AG04449 (cell line): ENCODE measurements at regions not wholly inside any gene's neighbourhood (a gene's known extent, or its start where the extent isn't known, plus 50 kb on each side); places are given as distances from the start of the nearest gene placed in this dataset.

Experiments
- CTCF ChIA-PET: fragments of 350-600 bp; formaldehyde crosslinking; extraction: SDS; loops from one replicate; lab custom pipeline; 2021; ENCODE audit warnings: antibody characterized with exemption; lab: Yijun Ruan, JAX
- POLR2A ChIA-PET: fragments of 400-600, 350-600 bp; formaldehyde crosslinking; extraction: SDS; loops from one replicate; lab custom pipeline; 2020; ENCODE audit warnings: antibody characterized with exemption, inconsistent platforms; lab: Yijun Ruan, JAX
- DNase-seq: peaks from one replicate; pipeline ENCODE4 v3.0.0-alpha.2; 2010; ENCODE audit warnings: low read depth, low spot score
- H3K4me3 ChIP-seq: 2 replicates; pipeline ENCODE4 v1.5.1; 2011; ENCODE audit warnings: low read depth, mild to moderate bottlenecking, control low read depth, low read length
- CTCF ChIP-seq: IDR thresholded peaks from one replicate; pipeline ENCODE4 v1.5.1; 2011; ENCODE audit warnings: mild to moderate bottlenecking, moderate library complexity, low read length, control low read depth, inconsistent platforms; ENCODE audit not compliant: insufficient read depth; ENCODE audit errors: missing control alignments

DNA sequence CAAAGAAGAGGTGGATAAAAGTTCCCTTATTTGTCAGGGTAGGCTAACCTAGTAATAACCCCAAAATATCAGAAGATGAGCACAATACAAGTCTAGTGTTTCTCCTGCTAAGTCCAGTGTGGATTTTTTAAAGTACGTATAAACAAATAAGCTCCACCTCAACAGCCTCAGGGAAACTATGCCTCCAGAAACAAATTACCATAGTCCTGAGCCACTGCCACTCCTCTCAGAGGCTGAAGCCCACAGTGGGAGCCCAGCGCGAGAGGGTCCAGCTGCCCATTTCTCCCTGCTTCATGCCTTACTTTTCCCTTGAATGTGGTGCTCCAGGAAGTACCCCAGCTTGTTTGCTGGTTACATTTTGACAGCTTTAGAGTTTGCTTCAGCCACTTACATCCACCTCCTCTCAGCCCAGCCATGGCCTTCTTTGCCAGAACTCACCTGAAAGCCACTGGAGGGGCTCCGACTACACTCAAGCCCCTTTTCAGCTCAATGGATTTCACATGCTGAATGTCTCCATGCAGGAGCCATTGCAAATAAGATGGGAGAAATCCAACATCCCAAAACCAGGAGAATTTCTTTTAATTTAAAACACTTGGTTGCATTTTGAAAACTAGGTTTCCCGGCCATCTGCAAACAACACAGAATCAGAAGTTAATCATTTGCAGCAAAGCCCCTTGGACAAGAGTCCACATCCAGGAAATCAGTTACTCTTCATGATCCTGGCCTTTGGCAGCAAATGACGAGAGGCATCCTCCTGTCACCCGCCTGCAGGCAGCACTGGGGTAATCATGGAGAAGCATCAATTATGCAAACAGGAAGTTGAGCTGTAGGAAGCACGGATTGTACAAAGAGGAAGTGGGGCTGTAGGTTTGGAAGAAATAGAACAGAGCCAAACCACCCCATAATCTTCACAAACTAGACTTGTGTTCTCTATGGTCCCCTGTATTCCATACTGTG, 138.1 kb downstream of the HERPUD2 start:
- no peak overlapping the region for H3K4me3 ChIP-seq
- CTCF ChIA-PET: no interaction called here
- DNase-seq: no peak
- POLR2A ChIA-PET: no interaction called here
- no peak for TF ChIP-seq CTCF

- H3K4me3 ChIP-seq: no peak overlapping the region
- DNase-seq: no peak
- ChIA-PET CTCF (no interaction called here), POLR2A (no interaction called here)
- TF ChIP-seq CTCF: no peak
These were observed 139.0 kb downstream of the HERPUD2 start for GRCh38 chr7:35555934-35556333.

GRCh38 chr7:35555386-35555785, 139.5 kb downstream of the HERPUD2 start:
- TF ChIP-seq CTCF: no peak
- ChIA-PET POLR2A (no interaction called here), CTCF (no interaction called here)
- no peak for DNase-seq
- no peak overlapping the region for H3K4me3 ChIP-seq

DNA sequence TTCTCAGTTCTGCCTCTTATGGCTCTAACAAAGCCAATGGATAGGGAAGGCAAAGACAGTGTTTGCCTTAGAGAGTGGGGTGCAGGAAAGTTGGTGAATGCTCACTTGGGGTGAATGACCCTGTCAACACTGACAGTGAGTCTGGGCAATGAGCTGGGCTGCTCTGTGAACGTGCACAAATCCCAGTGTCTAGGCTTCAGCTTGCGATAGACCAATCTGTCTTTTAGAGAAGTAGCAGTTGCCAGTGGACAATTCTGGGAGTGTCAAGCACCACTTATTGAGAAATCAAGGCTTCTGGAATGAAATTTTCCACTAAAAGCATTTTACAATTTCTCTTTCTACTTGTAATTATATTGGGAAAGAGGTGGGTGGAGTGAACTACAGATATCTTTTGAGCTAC, 141.4 kb downstream of the HERPUD2 start:
- POLR2A ChIA-PET: no interaction called here
- no peak for DNase-seq
- no peak for TF ChIP-seq CTCF
- no peak overlapping the region for H3K4me3 ChIP-seq
- CTCF ChIA-PET: interaction anchor here (1.6 kb wide), 1 partner anchor 15 kb away, joined by 7 read pairs; no protein-coding TSS in a partner anchor

GRCh38 chr7:35552691-35553090, 142.2 kb downstream of the HERPUD2 start:
- CTCF ChIA-PET: interaction anchor here (1.6 kb wide), 1 partner anchor 15 kb away, joined by 7 read pairs; no protein-coding TSS in a partner anchor

More at GRCh38 chr7:35552691-35553090, 142.2 kb downstream of the HERPUD2 start:
- POLR2A ChIA-PET: no interaction called here
- no peak for DNase-seq
- H3K4me3 ChIP-seq: no peak overlapping the region
- no peak for TF ChIP-seq CTCF
